Tibial nerve (tissue), 4 donors: ENCODE measurements at regions not wholly inside any gene's neighbourhood (a gene's known extent, or its start where the extent isn't known, plus 50 kb on each side); places are given as distances from the start of the nearest gene placed in this dataset.
"Not testable (repeated sequence)": the region's sequence is repeated elsewhere in the genome, so short reads cannot be mapped to it uniquely, and the experiment has no call there.

Source experiments
- EP300 ChIP-seq, 2 donors: sonication (generic); formaldehyde crosslinking; IDR thresholded peaks; one replicate each; pipeline ENCODE4 v1.6.1; 2017; ENCODE audit warnings: antibody characterized with exemption in 2 of 2, mild to moderate bottlenecking in 1 of 2
- POLR2A ChIP-seq, 2 donors: fragments of 450-650 bp; IDR thresholded peaks; one replicate each; pipeline ENCODE4 v1.6.1; 2017; ENCODE audit warnings: antibody characterized with exemption in 2 of 2, mild to moderate bottlenecking in 2 of 2, moderate library complexity in 2 of 2
- TF ChIP-seq, protein P1 (sequence below), 5 experiments: fragments of 200-600 bp in 3 of 5; fragments of 450-650 bp in 2 of 5; sonication (generic) in 3 of 5; IDR thresholded peaks; one replicate each; pipeline ENCODE4 v1.5.1; 2016 to 2019; ENCODE audit warnings: antibody characterized with exemption in 5 of 5, mild to moderate bottlenecking in 3 of 5, moderate library complexity in 2 of 5

- TF ChIP-seq, protein P1, sequence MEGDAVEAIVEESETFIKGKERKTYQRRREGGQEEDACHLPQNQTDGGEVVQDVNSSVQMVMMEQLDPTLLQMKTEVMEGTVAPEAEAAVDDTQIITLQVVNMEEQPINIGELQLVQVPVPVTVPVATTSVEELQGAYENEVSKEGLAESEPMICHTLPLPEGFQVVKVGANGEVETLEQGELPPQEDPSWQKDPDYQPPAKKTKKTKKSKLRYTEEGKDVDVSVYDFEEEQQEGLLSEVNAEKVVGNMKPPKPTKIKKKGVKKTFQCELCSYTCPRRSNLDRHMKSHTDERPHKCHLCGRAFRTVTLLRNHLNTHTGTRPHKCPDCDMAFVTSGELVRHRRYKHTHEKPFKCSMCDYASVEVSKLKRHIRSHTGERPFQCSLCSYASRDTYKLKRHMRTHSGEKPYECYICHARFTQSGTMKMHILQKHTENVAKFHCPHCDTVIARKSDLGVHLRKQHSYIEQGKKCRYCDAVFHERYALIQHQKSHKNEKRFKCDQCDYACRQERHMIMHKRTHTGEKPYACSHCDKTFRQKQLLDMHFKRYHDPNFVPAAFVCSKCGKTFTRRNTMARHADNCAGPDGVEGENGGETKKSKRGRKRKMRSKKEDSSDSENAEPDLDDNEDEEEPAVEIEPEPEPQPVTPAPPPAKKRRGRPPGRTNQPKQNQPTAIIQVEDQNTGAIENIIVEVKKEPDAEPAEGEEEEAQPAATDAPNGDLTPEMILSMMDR (IDR thresholded peaks at IDR 0.05) = not testable (repeated sequence)
- TF ChIP-seq EP300, POLR2A (IDR thresholded peaks at IDR 0.05): not testable (repeated sequence)
Observed at GRCh38 chr2:356304-356703, 68.4 kb upstream of the ALKAL2 start.
